ENCODE measurements at regions not wholly inside any gene's neighbourhood (a gene's known extent, or its start where the extent isn't known, plus 50 kb on each side); places are given as distances from the start of the nearest gene placed in this dataset.

DNA sequence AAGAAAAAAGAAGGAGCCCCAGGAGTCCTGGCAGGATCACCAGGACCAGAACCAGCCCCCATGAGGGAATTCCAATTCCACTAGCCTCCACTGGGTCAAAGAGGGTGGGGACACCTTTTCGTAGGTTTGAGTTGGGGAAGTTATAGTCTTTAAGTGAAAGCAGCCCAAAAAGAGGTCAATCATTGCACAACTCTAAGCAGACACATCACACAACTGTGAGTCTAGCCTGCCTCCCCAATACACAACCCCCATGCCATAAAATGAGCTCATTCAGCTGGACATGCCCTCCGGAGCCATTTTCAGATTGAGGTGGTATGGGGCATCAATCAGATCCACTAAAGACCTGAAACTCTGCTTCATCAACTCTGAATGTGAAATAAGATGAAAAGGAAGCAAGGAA lies 179.9 kb downstream of the NPHP4 start:
- no peak for DNase-seq (ENCODE audit: low spot score)

DNA sequence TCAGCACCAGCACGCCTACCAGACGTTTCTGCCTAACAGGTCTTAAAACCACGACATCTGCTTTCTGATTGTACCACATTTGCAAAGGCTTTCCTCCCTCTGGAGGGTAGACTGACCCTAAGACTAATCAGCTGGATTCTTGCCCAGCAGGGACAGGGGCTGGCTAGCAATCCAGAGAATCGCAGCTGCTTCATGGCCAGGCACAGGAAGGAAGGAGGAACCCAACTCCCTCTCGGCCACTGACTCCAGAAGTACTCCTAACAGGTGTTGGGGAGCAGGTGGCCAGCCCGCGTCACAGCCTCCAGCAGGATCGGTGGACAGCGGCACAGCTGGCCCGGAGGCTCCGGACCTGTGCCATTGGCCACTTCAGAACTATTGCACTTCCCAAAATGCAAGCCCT lies 180.8 kb downstream of the NPHP4 start:
- no peak for DNase-seq (ENCODE audit: low spot score)

DNA sequence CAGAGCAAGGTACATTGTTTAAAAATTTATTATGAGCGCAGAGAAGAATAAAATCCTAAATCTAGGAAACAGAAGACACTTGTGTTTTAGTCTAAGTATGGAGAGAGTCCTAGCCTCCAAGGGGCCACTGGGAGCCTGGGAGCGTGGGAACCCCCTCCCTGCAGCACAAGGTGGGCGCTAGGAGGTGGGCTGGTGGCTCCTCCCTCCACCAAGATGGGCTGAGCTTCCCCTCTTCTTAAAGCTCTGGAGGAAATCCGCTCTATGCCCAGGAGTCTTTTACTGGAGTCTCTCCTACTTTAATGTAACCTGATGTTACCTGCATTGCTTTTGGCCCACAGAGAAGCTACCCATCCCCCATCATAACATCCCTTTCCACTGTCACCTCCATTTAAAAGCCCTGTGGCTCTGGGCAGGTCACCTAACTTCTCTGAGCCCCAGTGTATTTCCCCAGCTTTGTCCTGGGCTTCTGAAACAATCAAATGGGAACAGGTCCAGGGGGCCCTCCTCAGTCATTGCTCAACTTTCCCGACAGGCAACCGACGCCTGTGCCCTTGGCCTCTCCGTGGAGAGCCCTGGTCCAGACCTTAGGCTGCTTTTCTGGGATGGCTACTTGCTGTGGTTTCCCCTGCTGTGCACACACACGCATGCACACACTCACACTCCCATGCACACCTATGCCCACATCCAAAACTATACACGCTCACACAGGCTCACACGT lies 181.5 kb downstream of the NPHP4 start:
- DNase-seq (ENCODE audit: low spot score), result no peak

- no peak for DNase-seq (ENCODE audit: low spot score)
Observed at GRCh38 chr1:5810131-5810530, 182.1 kb downstream of the NPHP4 start.

GRCh38 chr1:5809207-5809788 lies 182.9 kb downstream of the NPHP4 start:
- no peak for DNase-seq (ENCODE audit: low spot score)

DNA sequence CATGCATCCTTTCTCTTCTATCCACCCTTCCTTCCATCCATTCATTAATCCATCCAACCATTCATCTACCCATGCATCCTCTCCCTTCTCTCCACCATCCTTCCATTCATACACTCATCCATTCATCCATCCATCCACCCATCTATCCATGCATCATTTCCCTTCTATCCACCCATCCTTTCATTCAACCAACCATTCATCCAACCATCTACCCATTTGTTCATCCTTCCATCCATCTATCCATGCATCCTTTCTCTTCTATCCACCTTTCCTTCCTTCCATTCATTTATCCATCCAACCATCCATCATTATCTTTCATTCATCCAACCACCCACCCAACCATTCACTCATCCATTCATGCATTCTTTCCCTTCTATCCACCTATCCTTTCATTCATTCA lies 188.4 kb downstream of the NPHP4 start:
- no peak for DNase-seq (ENCODE audit: low spot score)

- no peak for DNase-seq (ENCODE audit: low spot score)
Observed at GRCh38 chr1:5802606-5803005, 189.6 kb downstream of the NPHP4 start.

GRCh38 chr1:5798904-5799303 lies 193.3 kb downstream of the NPHP4 start:
- no peak for DNase-seq (ENCODE audit: low spot score)

GRCh38 chr1:5798151-5798730 lies 194.0 kb downstream of the NPHP4 start:
- DNase-seq (ENCODE audit: low spot score), result no peak

DNA sequence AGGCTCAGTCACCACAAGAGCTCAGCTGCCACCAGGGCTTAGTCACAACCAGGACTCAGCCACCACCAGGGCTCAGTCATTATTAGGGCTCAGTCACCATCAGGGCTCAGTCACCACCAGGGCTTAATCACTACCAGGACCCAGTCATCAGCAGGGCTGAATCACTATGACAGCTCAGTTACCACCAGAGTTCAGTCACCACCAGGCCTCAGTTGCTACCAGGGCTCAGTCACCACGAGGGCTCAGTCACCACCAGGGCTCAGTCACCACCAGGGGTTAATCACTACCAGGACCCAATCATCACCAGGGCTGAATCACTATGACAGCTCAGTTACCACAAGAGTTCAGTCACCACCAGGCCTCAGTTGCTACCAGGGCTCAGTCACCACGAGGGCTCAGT lies 196.2 kb downstream of the NPHP4 start:
- no peak for DNase-seq (ENCODE audit: low spot score)

DNA sequence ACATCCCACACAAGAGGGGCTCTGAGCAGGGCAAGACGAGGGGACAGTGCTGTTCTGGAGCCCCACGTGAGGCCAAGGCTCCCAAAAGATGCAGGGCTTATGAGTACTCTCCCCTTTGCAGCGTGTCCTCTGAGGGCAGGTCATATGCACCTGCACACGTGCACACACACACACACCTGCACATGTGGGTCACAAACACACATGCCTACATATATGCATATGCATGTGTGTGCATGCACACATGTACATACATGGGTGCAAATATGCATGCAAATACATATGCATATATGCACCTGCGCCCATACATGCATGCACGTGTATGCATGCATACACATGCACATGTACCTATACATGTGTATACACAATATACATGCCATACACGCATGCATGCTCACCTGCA lies 197.9 kb downstream of the NPHP4 start:
- no peak for DNase-seq (ENCODE audit: low spot score)

- no peak for DNase-seq (ENCODE audit: low spot score)
Observed at GRCh38 chr1:5793516-5793915, 198.7 kb downstream of the NPHP4 start.

DNA sequence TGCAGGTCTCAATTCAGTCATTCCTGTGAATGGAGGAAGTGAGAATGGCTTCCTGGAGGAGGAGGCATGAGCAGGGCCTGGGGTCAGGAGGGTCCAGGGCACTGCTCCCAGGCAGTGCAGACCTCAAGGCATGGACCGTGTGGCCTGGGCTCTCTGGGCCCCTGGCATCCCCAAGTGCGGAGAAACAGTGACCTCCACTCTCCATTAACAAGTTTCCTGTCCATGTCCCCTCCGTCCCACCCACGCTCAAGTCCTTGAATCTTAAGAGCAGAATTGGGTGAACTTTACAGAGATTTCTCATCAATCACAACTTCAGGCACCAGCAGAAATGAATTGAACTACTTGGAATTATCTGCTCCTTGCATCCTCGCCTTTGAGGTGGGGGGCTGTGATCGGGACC lies 211.1 kb downstream of the NPHP4 start:
- DNase-seq (ENCODE audit: low spot score), result no peak

DNA sequence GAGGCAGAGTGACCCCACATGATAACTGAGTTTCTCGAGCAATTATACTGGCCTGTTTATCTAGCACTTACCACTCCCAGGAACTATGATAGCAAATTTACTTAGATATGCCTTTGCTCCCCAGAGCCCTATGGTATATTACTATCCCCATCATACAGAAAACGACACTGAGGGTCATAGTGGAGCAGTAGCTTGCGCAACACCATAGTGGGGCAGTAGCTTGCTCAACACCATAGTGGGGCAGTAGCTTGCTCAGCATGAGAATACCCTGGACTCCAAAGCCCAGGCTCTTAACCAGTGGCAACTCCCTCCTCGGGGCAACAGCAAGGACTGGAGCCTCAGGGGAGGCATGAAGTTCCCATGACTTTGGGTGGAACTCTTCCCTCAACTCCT lies 211.9 kb downstream of the NPHP4 start:
- DNase-seq (ENCODE audit: low spot score), result no peak

- no peak for DNase-seq (ENCODE audit: low spot score)
Observed at GRCh38 chr1:5779608-5780323, 212.5 kb downstream of the NPHP4 start.

DNA sequence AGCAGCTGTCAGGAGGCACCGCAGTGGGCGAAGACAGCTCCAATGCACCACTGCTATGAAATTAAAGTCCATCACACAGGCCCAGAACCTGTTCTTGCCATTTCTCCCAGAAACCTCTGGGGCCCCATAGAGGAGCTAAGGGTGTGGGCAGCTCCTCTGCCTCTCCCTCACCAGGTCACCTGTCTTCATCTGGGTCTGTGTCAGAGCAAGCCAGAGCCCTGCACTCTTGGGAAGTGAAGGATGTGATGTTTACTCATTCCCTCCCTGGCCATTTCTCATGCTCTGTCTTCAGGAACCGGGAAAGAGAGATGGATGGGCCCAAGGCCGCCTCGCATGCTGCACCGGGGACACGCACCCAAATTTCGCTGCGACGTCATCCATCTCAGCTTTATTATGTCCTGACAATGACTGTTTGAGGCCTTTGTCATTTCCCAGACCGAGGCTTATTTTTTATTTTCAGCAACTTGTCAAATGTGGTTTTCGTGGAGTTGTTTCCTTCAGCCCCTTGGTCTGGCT lies 216.1 kb downstream of the NPHP4 start:
- no peak for DNase-seq (ENCODE audit: low spot score)

GRCh38 chr1:5774019-5774418 lies 218.2 kb downstream of the NPHP4 start:
- no peak for DNase-seq (ENCODE audit: low spot score)

GRCh38 chr1:5771788-5772187 lies 220.4 kb downstream of the NPHP4 start:
- DNase-seq (ENCODE audit: low spot score), result no peak

DNA sequence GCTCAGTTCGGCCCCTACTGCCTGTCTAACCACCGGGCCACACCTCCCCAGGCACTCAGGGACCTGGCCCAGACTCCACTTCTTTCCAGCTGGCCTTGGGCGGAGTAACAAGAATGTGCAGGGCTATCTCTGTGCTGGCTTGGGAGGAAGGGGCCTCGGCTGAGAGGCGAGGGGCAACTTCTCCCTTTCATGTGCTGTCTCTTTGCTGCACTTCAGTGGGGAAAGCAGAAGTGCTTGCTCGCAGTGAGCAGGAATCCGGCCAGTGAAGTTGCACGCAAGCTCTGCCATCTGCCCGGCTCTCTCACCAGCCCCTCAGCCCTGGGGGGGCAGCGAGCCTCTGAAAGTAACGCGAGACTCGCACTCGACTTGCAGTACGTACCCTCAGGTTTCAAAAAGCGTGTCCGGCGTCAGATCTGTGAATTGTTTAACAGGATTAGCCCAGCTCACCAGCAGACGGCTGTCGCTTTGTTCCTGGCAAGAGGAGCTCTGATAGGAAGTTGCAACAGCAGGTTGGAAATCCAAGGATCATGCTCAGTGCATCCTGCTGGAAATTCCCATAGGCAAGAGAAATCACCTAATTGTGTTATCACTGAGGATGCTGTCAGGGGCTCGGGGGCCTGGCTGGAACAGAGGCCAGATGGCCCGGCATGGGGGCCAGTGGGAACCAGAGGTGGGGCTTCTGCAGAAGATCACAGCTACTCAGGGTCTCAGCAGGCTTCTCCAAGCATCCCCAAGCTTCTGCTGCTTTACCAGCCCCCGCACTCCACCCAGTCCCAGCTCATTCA lies 221.1 kb downstream of the NPHP4 start:
- DNase-seq (ENCODE audit: low spot score), result no peak

GRCh38 chr1:5769760-5770159 lies 222.5 kb downstream of the NPHP4 start:
- no peak for DNase-seq (ENCODE audit: low spot score)

DNA sequence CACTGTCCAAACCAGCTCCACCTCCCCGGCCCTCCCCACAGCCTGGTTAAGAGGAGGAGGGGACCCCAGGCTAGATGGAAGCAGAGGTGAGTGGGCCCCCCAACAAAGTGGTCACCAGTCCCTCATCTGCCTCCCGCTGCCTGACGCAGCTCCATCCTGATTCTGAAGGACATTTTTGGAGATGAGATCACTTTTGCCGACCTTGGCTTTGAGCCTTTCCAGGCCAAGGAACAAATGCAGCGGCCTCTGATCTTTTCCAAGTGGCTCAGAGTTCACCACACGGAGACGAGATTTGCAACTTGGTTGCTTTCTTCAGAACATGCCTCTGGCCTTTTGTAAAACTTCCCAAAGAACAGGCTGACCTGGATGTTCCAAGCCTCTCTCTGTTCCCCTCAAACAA lies 223.1 kb downstream of the NPHP4 start:
- DNase-seq (ENCODE audit: low spot score), result no peak

GRCh38 chr1:5768014-5768413 lies 224.2 kb downstream of the NPHP4 start:
- no peak for DNase-seq (ENCODE audit: low spot score)

All from left forelimb (tissue), 1 donor.